Prostate gland (tissue), 2 donors: ENCODE measurements at regions not wholly inside any gene's neighbourhood (a gene's known extent, or its start where the extent isn't known, plus 50 kb on each side); places are given as distances from the start of the nearest gene placed in this dataset.
A peak's percentile ranks its signal among the peaks of the same experiment; 100 is the strongest.

Experiments used
- CTCF ChIP-seq, 4 experiments: fragments of 200-600 bp in 2 of 4; fragments of 450-650 bp in 2 of 4; sonication (generic) in 2 of 4; IDR thresholded peaks; 1 replicate in 3 of 4; 2 replicates in 1 of 4; pipeline ENCODE4 v1.5.1; 2016 to 2019; ENCODE audit warnings: antibody characterized with exemption in 4 of 4, mild to moderate bottlenecking in 2 of 4, moderate library complexity in 2 of 4
- POLR2A ChIP-seq: fragments of 450-650 bp; IDR thresholded peaks from one replicate; pipeline ENCODE4 v1.6.1; 2016; ENCODE audit warnings: antibody characterized with exemption, mild to moderate bottlenecking
- POLR2AphosphoS5 ChIP-seq: sonication (generic); formaldehyde crosslinking; IDR thresholded peaks from one replicate; pipeline ENCODE4 v1.6.1; 2017; ENCODE audit warnings: antibody characterized with exemption

GRCh38 chr5:10145923-10146401, 103.7 kb downstream of the ATPSCKMT start:
- no peak for TF ChIP-seq POLR2AphosphoS5
- no peak for TF ChIP-seq POLR2A
- TF ChIP-seq CTCF (IDR thresholded peaks at IDR 0.05) = peak in 3 of 4 experiments; percentile 17 to 23 (median 21)
